PFSK-1 (cell line): ENCODE measurements at regions not wholly inside any gene's neighbourhood (a gene's known extent, or its start where the extent isn't known, plus 50 kb on each side); places are given as distances from the start of the nearest gene placed in this dataset.

Experiments used
- POLR2AphosphoS5 ChIP-seq: IDR thresholded peaks from 2 replicates; pipeline ENCODE4 v1.6.1; 2012; ENCODE audit warnings: low read depth, mild to moderate bottlenecking, control low read depth, low read length, moderate library complexity
- REST ChIP-seq, 2 experiments: IDR thresholded peaks; 2 replicates each; pipeline versions ENCODE4 v1.6.1 to v1.8.0; 2011 to 2012; ENCODE audit warnings: low read depth in 2 of 2, low read length in 2 of 2, control low read depth in 1 of 2, inconsistent platforms in 1 of 2, mild to moderate bottlenecking in 1 of 2, moderate library complexity in 1 of 2; ENCODE audit not compliant: insufficient read depth in 1 of 2
- SIN3A ChIP-seq: IDR thresholded peaks from 2 replicates; pipeline ENCODE4 v1.6.1; 2012; ENCODE audit warnings: mild to moderate bottlenecking, low read length, moderate library complexity, borderline replicate concordance; ENCODE audit not compliant: insufficient read depth
- TAF1 ChIP-seq: IDR thresholded peaks from 2 replicates; pipeline ENCODE4 v1.6.1; 2012; ENCODE audit warnings: low read length, control low read depth, borderline replicate concordance; ENCODE audit not compliant: insufficient read depth

GRCh38 chr20:51118216-51118615, 95.3 kb upstream of the KCNG1 start:
- TF ChIP-seq POLR2AphosphoS5 (no peak), TAF1 (no peak), REST (IDR thresholded peaks at IDR 0.05; ENCODE audit: insufficient read depth in 1 of 2, low read depth in 2 of 2, low read length in 2 of 2) (no peak), SIN3A (no peak)
